B cell (primary cell): ENCODE measurements at regions not wholly inside any gene's neighbourhood (a gene's known extent, or its start where the extent isn't known, plus 50 kb on each side); places are given as distances from the start of the nearest gene placed in this dataset.

Experiments used
- EZH2 ChIP-seq: IDR thresholded peaks from 2 replicates; pipeline ENCODE4 v1.6.1; 2012; ENCODE audit warnings: borderline replicate concordance, low read depth, mild to moderate bottlenecking, moderate library complexity, low read length; ENCODE audit not compliant: insufficient read depth, poor library complexity, severe bottlenecking
- TF ChIP-seq, protein P1 (sequence below): fragments of 200-600 bp; IDR thresholded peaks from one replicate; pipeline ENCODE4 v1.8.0; 2022; ENCODE audit warnings: antibody characterized with exemption, mild to moderate bottlenecking

DNA sequence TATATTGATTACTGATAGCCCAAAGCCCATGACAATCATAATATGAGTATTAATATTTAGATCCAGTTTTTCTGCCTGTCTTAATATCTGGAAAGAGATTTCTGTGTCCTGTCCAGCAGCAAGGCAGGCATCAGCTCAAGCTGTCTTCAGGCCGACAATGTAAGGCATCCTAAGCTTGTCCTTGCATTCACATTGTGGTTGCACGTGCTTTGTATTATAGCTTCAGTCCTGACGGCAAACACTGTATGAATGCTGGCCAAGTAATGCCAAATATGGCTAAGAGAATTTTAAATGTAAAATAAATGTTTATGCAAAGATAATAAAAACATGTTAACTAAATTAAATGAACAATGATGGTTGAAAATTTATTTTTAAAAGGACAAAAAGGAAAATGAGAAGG lies 255.7 kb upstream of the RPS6KA3 start:
- TF ChIP-seq, protein P1, sequence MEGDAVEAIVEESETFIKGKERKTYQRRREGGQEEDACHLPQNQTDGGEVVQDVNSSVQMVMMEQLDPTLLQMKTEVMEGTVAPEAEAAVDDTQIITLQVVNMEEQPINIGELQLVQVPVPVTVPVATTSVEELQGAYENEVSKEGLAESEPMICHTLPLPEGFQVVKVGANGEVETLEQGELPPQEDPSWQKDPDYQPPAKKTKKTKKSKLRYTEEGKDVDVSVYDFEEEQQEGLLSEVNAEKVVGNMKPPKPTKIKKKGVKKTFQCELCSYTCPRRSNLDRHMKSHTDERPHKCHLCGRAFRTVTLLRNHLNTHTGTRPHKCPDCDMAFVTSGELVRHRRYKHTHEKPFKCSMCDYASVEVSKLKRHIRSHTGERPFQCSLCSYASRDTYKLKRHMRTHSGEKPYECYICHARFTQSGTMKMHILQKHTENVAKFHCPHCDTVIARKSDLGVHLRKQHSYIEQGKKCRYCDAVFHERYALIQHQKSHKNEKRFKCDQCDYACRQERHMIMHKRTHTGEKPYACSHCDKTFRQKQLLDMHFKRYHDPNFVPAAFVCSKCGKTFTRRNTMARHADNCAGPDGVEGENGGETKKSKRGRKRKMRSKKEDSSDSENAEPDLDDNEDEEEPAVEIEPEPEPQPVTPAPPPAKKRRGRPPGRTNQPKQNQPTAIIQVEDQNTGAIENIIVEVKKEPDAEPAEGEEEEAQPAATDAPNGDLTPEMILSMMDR = no peak
- TF ChIP-seq EZH2 = no peak
